HG02852 (cell line): ENCODE measurements at regions not wholly inside any gene's neighbourhood (a gene's known extent, or its start where the extent isn't known, plus 50 kb on each side); places are given as distances from the start of the nearest gene placed in this dataset.
"Not testable (repeated sequence)": the region's sequence is repeated elsewhere in the genome, so short reads cannot be mapped to it uniquely, and the experiment has no call there.

ENCODE experiments used
- ATAC-seq: cut with Tn5 transposase; IDR thresholded peaks from one replicate; pipeline ENCODE4 v1.9.1; 2021; ENCODE audit warnings: mild to moderate bottlenecking, moderate library complexity; ENCODE audit not compliant: unreplicated experiment

- ATAC-seq = no peak
Observed at GRCh38 chr2:241981076-241981700, 111.7 kb downstream of the RTP5 start.

GRCh38 chr2:241982706-241983570 lies 113.4 kb downstream of the RTP5 start:
- no peak for ATAC-seq

- no peak for ATAC-seq
Observed at GRCh38 chr2:241983571-241984270, 114.2 kb downstream of the RTP5 start.

GRCh38 chr2:241984271-241984655 lies 114.7 kb downstream of the RTP5 start:
- no peak for ATAC-seq

GRCh38 chr2:241984658-241985057 lies 115.1 kb downstream of the RTP5 start:
- no peak for ATAC-seq

- ATAC-seq = not testable (repeated sequence)
Observed at GRCh38 chr2:241985161-241985985, 115.8 kb downstream of the RTP5 start.

- no peak for ATAC-seq
Observed at GRCh38 chr2:241985986-241986329, 116.4 kb downstream of the RTP5 start.

- ATAC-seq = no peak
Observed at GRCh38 chr2:241986836-241987641, 117.5 kb downstream of the RTP5 start.

GRCh38 chr2:241987726-241988125 lies 118.2 kb downstream of the RTP5 start:
- no peak for ATAC-seq

- no peak for ATAC-seq
Observed at GRCh38 chr2:241988146-241988545, 118.6 kb downstream of the RTP5 start.

- no peak for ATAC-seq
Observed at GRCh38 chr2:241989074-241989473, 119.5 kb downstream of the RTP5 start.

GRCh38 chr2:241990466-241990865 lies 120.9 kb downstream of the RTP5 start:
- ATAC-seq = no peak

GRCh38 chr2:241991299-241991698 lies 121.8 kb downstream of the RTP5 start:
- ATAC-seq = no peak

- ATAC-seq = no peak
Observed at GRCh38 chr2:241992753-241993152, 123.2 kb downstream of the RTP5 start.

- no peak for ATAC-seq
Observed at GRCh38 chr2:241993386-241994005, 124.0 kb downstream of the RTP5 start.

GRCh38 chr2:241994086-241994485 lies 124.6 kb downstream of the RTP5 start:
- ATAC-seq = no peak

GRCh38 chr2:241994556-241995213 lies 125.2 kb downstream of the RTP5 start:
- ATAC-seq = no peak

GRCh38 chr2:241996100-241996499 lies 126.6 kb downstream of the RTP5 start:
- no peak for ATAC-seq

- ATAC-seq = no peak
Observed at GRCh38 chr2:241997017-241997416, 127.5 kb downstream of the RTP5 start.
